LNCaP clone FGC (cell line): ENCODE measurements at regions not wholly inside any gene's neighbourhood (a gene's known extent, or its start where the extent isn't known, plus 50 kb on each side); places are given as distances from the start of the nearest gene placed in this dataset.

Experiments
- DNase-seq: peaks from one replicate; pipeline ENCODE4 v3.0.0-alpha.2; 2011; ENCODE audit warnings: low read depth
- H3K4me3 ChIP-seq: 2 replicates; pipeline ENCODE4 v1.5.1; 2011; ENCODE audit warnings: mild to moderate bottlenecking, low read depth, low read length, control low read depth
- CTCF ChIP-seq: IDR thresholded peaks from 2 replicates; pipeline ENCODE4 v1.5.1; 2012; ENCODE audit warnings: mild to moderate bottlenecking; ENCODE audit not compliant: control insufficient read depth, insufficient read depth; ENCODE audit errors: extremely low read depth

GRCh38 chr6:56765494-56765893 lies 122.8 kb upstream of the DST start:
- no peak for TF ChIP-seq CTCF
- H3K4me3 ChIP-seq: no peak overlapping the region
- DNase-seq: no peak

GRCh38 chr6:56764081-56764566 lies 121.4 kb upstream of the DST start:
- no peak for DNase-seq
- no peak overlapping the region for H3K4me3 ChIP-seq
- TF ChIP-seq CTCF: peak; percentile 36; the same call in 1 of the 2 replicates

GRCh38 chr6:56761651-56762050 lies 119.0 kb upstream of the DST start:
- DNase-seq: no peak
- no peak overlapping the region for H3K4me3 ChIP-seq
- no peak for TF ChIP-seq CTCF

GRCh38 chr6:56760842-56761241 lies 118.2 kb upstream of the DST start:
- no peak for TF ChIP-seq CTCF

GRCh38 chr6:56759521-56759920 lies 116.8 kb upstream of the DST start:
- TF ChIP-seq CTCF: no peak
- H3K4me3 ChIP-seq: no peak overlapping the region
- DNase-seq: no peak

More at GRCh38 chr6:56760842-56761241, 118.2 kb upstream of the DST start:
- DNase-seq: no peak
- no peak overlapping the region for H3K4me3 ChIP-seq

GRCh38 chr6:56758553-56758952 lies 115.9 kb upstream of the DST start:
- no peak overlapping the region for H3K4me3 ChIP-seq
- no peak for DNase-seq
- no peak for TF ChIP-seq CTCF

- no peak for DNase-seq
- no peak for TF ChIP-seq CTCF
These were observed 115.4 kb upstream of the DST start for GRCh38 chr6:56758120-56758519.

More at GRCh38 chr6:56758120-56758519, 115.4 kb upstream of the DST start:
- no peak overlapping the region for H3K4me3 ChIP-seq
